Anterior cingulate cortex (tissue), 58 donors: ENCODE measurements at regions not wholly inside any gene's neighbourhood (a gene's known extent, or its start where the extent isn't known, plus 50 kb on each side); places are given as distances from the start of the nearest gene placed in this dataset.

Experiments used
- DNase-seq, 58 donors: peaks; one replicate each; lab custom pipeline; 2025; lab: John Stamatoyannopoulos, UW

- no peak for DNase-seq
Measured at GRCh38 chr2:29974086-29974485, 52.7 kb upstream of the ALK start.

DNA sequence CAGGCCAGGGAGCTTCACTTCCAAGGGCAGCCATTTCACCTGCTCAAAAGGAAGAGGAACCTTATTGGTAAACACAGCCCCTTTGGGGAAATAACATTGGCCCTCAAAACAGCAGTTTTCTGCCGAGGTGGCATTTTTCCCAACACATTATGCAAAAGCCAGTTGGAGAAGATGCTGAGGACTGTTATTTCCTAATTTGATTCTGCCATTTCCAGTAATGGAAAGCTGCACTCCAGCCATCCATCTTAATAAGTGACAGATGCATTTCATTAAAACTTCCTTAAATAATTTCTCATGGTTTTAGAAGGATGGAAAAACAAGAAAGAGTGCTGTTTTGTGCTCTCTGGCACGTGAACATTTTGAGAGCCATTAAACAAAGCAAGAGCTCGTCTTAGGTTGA is 55.9 kb upstream of the ALK start:
- DNase-seq = no peak

DNA sequence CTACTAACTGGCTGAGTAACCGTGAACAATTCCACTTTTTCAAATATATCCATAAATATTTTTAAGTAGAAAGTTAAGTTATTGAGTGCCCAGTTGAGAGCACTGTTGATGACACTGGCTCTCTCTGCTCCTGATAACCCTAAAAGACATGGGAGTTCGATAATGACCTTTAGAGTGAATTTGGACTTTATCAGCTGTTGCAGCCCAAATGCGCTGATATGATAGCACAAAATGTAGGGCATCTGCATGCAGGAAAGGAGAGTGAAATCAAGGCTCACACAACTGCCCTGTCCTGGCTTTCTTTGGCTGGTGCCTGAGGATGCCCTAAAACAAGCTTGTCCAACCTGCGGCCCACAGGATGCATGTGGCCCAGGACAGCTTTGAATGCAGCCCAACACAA is 60.0 kb upstream of the ALK start:
- no peak for DNase-seq

DNA sequence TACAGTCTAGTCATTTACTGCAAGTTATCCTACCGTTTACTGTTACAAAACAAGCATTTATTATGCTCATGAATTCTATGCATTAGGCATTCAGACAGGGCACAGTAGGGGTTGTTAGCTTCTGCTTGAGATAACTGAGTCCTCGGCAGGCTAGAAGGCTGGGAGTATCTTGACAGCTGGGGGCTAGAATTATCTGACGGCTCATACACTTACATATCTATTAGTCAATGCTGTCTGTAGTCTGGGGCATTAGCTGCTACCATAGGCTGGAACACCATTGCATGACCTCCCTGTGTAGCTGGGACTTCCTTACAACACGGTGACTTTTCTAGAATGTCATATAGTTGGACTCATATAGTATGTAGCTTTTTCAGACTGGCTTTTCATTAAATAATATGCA is 61.9 kb upstream of the ALK start:
- DNase-seq = no peak

- peak in 3 of 58 donors; percentile 2 to 4 (median 3) for DNase-seq
Measured at GRCh38 chr2:29987146-29987545, 65.8 kb upstream of the ALK start.

DNA sequence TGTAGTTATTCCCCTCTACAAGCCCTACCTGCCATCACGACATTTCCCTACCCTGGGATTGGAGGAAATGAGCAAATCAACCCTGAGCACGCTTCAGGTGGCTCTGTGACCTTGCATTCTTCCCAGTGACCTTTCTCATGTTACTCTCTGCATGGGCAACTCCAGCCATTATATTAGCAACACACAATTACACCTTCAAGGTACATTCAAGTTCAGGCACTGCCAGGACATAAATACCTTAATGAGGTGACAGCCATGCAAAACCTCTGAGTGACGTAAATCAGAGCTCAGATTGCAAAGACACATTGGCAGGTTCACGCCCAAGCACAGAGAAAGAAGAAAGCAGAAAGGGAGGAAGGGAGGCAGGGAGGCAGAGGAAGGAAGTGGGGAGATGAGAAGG is 68.7 kb upstream of the ALK start:
- DNase-seq = no peak

GRCh38 chr2:29991086-29991485 is 69.7 kb upstream of the ALK start:
- DNase-seq = no peak

- DNase-seq = no peak
Measured at GRCh38 chr2:29995241-29995640, 73.9 kb upstream of the ALK start.

DNA sequence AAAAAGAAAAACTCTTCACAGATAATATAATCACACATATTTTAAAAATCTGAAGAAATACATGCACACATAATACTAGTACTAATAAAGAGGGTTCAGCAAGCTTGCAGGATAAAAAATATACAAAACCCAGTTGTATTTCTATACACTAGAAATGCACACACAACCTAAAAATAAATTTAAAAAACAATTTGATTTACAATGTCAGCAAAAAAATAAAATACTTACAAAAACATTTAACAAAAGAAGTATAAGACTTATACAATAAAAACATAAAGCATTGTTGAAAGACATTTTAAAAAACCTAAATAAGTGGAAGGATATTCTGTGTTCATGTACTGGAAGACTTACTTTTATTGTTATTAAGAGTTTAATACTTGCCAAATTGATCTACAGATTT is 81.7 kb upstream of the ALK start:
- no peak for DNase-seq

GRCh38 chr2:30022444-30023071 is 101.2 kb upstream of the ALK start:
- DNase-seq = no peak

GRCh38 chr2:30024281-30024680 is 102.9 kb upstream of the ALK start:
- DNase-seq = no peak

DNA sequence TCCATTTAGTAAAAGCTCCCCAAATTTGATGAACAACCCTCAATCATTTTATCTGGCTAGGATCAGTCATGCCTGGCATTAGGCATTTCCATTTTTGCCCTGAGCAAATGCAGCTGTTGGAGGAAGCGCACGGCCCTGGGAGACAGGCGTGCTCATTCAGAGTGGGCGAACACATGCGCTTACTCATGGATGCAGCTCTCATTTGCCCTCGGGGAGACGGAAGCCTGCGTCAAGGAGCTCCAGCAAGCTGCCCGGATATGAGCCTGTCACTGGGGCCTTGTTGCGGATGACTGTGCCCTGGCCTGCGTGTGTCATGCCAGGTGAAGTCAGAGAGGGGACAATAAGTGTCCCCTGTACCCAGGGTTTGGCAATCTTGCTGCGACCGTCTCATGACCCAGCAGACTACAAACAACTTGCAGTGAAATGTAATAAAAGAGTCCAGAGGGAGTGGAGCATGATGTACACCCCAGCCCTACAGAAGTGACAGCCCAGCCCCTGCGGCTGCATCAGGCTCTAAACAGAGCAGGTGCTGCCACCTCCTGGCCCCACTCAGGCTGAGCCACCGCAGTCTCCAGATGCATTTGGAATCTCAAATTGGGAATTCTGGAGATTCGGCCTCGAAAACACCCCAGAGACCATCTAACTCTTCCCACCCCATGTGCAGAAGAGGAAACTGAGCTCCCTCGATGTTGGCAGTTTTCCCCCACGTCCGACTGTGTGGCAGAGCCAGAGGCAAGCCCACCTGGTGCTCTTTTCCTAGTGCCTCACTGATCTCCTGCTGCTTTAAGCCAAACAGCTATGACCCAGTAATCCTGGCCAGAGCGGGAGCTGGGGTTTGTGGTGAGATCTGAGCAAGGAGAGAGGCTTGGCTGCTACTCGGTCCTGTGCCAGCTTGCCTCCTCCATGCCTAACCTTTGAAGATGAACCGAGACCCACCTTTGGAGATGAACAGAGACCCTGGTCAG is 105.0 kb upstream of the ALK start:
- DNase-seq = peak in 53 of 58 donors; percentile 12 to 76 (median 41)

DNA sequence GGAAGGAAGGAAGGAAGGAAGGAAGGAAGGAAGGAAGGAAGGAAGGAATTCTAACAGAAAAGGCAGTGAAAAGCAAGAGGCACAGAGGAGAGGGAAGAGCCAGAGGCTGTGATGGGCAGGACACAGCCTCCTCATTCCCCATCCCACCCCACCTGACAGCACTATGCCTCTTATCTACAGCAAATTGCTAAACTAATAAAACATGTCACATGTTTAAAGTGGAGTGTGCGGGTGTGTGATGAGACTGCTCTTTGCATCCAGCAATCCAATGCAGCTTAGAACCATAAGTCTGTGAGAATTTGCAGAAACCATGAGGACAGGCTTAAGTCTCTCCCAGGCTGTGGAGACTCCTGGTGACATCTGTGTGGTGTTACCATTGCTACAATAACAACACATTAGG is 108.4 kb upstream of the ALK start:
- DNase-seq = no peak

DNA sequence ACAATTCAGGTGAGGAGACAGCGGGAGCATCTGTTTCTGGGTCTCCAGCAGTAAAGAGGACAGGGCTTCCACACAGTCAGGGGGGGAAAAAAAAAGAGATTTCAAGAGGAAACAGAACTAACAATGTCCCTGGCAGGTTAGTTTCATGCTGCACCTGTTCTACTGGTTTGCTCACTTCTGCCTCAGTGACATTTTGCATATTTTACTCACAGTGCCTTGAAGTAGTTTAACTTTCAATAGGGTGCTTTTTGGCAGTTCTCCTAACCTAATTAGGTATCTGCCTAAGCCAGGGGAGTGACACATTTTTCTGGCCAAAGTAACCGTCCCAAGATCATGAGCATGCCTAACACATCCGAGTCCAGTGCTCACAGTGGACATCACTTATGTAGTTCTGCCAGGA is 109.0 kb upstream of the ALK start:
- peak in 1 of 58 donors; percentile 1 for DNase-seq

- DNase-seq = peak in 1 of 58 donors; percentile 9
Measured at GRCh38 chr2:30031184-30031583, 109.8 kb upstream of the ALK start.

DNA sequence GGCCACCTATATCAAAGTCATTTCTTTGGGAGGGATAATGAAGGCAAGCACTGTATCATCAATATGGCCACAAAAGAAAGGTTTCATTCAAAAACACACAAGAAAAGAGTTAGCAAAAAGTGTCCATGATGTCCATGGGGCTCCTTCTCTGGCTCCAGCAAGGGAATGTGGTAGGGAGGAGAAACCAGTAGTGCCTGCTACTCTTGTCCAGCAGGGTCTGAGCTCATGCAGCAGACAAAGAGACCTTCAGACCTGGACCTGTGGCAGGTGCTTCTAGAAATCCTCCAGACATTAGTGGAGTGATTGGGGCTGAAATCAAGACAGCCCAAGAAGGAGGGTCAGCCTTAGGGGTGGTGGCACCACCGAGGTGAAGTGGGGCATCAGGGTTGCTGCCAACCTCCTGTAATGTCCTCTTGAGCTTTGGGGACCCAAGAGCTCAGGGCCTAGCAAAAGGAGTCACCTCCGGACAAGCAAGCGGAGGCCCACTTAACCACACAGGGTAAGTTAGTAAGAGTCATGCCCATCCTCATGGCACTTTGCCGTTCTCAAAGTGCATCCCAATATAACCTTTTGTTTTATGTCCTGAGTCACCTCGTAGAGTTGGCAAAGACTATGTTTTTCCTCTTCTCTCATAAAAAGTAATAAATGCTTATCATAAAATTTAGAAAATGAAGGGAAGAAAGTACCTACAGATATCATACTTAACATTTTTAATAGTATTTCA is 112.6 kb upstream of the YPEL5 start:
- no peak for DNase-seq

DNA sequence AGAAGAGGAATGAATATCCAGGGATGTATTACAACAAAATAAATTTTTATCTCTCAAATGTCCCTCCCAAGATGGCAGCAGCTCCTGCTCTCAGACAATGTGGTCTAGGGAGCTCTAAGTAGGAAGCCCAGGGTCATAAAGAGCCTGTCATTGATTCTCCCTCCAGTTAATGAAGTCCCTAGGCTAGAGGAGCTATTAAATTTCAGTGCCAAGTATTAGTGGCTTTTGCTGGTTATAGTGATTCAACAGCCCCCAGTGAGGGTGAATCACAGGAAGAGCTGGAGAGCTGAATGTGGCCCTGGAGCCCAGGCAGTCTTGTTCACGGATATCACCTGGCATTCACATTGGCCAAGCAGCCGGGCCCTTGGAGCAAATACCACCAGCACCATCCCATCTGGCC is 109.8 kb upstream of the YPEL5 start:
- DNase-seq = no peak

DNA sequence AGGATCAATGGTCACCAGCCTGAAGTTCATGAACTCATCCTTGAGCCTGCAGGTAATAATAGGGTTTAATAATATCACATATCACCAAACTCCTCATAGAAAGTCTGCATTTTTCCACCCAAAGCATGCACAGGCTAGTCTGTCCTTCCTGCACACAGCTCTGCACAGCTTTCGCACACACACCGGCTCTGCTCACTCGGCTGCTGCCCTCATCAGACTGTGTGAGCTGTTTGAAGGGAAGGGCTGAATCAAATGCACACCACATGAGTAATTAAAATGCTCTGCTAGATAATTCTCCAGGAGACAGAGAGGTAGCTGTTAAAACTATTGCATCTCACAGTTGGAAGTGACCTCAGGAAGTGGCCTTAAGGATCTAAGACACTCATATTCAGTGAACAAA is 108.4 kb upstream of the YPEL5 start:
- no peak for DNase-seq

- no peak for DNase-seq
Measured at GRCh38 chr2:30039101-30039500, 107.7 kb upstream of the YPEL5 start.

GRCh38 chr2:30040147-30040546 is 106.7 kb upstream of the YPEL5 start:
- DNase-seq = no peak

- no peak for DNase-seq
Measured at GRCh38 chr2:30041884-30042283, 104.9 kb upstream of the YPEL5 start.
